AG08396 (cell line): ENCODE measurements at regions not wholly inside any gene's neighbourhood (a gene's known extent, or its start where the extent isn't known, plus 50 kb on each side); places are given as distances from the start of the nearest gene placed in this dataset.

Source experiments
- DNase-seq: peaks from one replicate; pipeline ENCODE4 v3.0.0; 2012; ENCODE audit warnings: low spot score, mixed read lengths

- DNase-seq = no peak
These were observed 50.4 kb downstream of the RTL9 start for GRCh38 chrX:110408949-110409588.

DNA sequence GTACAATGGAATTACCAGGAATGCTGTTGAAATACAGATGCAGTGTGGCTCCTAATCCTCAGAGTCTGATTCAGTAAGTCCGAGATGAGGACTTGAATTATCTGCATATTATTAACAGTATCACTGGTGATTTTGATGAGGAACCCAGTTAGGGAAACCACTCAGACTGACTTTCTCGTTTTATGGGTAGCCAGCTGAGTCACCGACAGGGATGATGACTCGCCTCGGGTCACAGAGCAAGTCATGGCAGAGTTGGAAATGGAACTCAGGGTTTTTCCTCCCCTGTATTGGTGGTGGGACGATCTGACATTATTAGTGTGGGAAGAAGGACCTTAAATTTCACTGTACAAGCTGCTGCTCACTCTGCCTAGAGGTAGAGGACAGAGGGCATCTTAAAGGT is 51.3 kb downstream of the RTL9 start:
- DNase-seq = no peak

DNA sequence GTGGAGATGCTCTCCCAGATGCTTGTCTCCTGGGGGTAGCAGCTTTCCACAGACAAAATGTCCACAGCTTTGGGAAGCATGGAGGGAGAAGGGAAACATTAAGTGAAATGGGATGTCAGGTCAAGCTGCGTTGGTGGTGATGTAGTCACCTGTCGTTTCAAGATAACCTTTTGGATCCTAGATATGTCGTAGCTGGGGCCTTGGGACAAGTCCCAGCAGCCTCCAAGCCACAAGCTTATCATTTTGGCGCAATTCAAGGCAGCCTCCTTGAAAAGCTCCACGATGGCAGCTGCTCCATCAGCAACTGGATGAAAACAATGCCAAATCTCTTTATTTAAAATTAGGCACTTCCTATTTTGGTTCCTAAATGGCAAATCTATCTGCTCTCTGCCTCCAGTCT is 52.0 kb downstream of the RTL9 start:
- DNase-seq = no peak

DNA sequence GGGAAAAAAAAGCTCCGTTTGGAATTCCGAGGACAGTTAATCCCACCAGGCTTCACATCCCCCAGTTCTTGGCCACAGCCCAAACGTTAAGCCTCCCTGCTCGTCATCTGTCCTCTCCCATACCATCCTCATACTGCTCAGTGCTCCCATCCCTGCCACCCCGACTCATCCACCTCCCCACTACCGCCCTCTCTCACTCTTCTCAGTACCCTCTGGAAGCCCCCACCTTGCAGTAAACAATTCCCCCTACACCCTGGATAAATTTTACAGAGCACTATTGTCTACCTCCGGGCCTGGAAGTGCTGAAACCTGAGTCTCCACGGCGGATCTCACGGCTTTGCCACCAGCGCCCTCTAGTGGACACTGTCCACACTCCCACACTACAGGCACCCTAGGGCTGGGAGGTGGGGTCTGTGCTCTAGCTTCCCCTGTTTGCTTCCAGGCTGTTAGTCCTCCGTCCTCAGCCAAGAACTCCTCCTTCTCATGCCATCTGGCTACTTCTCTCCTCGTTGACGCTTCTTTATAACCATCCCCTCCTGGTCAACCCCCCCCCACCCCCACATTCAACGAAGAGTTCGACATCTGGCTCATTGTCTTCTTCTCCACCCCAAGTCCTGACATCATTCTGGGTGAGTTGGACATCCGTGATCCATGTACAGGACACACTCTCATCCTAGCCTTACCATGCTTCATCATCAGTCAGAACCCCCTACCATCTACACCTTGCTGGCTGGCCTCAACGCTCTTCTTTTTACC is 54.5 kb downstream of the RTL9 start:
- peak; percentile 71 for DNase-seq

- no peak for DNase-seq
These were observed 55.1 kb downstream of the RTL9 start for GRCh38 chrX:110413727-110414124.

- DNase-seq = no peak
These were observed 55.6 kb downstream of the RTL9 start for GRCh38 chrX:110414273-110414672.

- DNase-seq = no peak
These were observed 56.2 kb downstream of the RTL9 start for GRCh38 chrX:110414679-110415439.

GRCh38 chrX:110415440-110416170 is 57.0 kb downstream of the RTL9 start:
- DNase-seq = no peak

- no peak for DNase-seq
These were observed 58.5 kb downstream of the RTL9 start for GRCh38 chrX:110417128-110417527.

DNA sequence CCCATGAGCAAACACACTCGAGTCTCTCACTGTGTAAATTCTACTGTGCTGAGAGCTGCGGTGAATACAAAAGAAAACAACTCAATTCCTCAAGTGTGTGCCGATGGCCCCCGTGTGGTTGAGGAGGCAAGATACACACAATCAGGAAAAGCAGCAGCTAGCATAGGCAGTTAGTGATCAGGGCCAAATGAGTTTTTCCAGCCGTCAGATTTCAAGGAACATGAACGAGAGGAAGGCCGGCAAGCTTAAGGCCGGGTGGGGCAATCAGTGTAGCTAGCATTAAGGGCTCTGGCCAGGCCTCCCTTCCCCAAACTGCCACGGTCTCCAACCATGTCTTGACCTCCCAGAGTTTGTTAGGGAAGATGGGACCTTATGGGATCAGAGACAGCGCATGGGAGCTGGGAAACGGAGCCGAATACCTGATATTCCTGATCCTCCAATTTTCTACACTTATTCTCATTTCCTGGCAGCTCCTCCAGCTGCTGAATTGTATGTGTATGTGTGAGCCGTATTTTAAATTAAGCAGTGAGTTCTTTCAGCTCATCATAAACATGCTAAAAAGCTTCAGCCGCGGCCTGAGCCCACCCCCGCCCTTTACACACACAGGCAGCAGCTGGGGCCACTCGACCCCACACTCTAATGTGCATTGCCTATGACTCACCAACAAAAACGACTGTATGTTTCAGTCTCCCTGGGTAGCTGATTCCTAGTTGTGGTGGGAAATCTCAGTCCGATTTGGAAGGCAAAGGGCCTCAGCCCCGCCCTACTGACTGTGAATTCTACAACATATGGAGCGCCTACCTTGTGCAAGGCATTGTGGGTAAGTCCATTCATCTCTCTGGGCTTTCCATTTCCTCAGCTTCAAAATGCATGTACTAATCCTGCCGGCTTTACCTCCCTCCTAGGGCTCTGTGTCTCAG is 59.9 kb downstream of the RTL9 start:
- DNase-seq = peak; percentile 53

DNA sequence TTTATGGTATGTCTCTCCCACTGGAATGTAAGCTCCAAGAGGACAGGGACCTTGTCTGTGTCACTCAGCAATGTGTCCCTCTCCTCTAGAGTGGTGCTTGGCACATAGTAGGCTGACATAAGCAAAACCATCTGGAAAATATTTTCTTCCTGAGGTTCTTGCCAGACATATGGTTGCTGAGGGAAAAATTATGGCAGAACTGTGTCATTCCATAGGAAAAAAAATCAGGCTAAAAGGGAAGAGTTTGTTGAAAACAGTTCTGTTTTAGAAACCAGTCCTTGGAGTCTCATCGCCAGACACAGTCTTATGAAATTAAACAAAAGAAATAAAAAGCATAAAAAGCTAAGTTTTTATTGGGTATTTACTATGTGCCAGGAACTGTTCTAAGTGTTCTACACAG is 60.9 kb downstream of the RTL9 start:
- no peak for DNase-seq

DNA sequence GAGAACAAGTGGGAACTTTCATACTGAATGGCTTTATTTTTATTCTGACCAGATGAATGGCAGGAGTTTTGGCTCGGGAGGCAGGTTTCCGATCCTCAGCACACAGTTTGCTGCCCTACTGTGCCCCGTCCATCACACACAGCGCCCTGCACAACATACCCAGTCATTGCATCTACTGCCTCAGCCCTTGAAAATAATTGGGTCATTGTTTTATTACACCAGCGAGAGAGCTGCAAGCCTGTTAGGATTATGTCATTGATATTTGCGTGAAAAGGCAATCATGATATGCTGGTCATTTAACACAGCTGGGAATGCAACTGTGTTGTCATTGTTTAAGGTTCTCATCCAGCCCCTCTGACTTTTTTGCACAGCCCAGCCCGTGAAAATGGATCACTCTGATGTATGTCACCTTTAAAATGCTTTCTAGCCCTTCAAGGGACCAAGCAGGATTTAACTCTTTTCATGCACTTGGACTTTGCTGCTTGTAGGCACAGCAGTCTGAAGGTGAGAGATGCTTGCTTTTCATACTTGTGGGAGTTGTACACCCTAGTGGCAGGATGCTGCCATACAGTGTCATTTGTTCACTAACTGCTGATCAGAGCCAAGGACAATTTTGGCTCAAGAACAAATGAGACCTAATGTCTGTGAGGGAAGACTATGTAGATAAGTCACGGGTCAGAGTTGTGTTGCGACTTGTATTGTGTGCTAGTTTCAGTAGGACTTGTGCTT is 62.3 kb downstream of the RTL9 start:
- no peak for DNase-seq

DNA sequence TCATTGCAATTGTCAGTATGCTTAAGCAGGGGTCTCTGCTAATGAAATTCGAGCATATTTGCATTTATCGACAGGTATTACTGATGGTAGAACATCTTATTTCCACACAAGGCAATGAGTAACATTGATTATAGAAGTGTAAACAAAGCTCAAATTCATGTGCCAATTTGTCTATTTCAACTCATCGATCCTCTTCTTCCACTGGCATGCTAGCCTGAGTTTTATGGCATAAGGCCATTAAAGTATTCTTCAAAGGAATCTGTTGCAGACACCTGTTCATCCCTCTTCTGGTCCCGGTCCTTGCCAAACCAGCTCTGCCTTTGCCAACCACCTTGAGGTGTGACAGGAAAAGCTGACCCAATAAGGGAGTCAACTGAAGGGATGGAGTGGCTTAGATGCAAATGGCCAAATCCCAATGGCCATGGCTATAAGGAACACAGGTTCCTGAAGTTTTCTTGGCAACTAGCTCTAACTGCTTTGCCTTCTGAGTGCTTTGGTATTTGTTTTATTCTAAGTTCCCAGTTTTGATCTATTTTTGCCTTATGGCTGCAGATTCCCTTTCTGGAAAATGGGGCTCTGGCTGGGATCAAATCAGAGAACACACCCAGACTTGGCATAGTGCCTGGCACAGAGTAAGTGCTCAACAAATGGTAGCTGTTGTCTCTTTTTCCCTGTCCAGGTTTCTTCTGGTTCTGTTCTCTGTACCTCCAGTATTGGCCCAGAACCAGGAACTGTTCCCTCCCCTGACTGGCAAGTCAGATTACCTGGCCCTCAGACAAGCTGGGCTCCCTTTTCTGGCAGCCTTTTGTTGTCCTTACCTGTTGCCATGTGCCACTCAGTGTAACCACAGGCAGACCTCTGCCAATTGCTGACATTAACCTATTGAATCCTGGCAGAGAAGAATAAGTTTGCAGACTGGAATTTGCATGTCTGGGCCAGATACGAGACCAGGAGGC is 63.1 kb downstream of the RTL9 start:
- no peak for DNase-seq

- DNase-seq = no peak
These were observed 66.8 kb downstream of the RTL9 start for GRCh38 chrX:110425222-110426154.

DNA sequence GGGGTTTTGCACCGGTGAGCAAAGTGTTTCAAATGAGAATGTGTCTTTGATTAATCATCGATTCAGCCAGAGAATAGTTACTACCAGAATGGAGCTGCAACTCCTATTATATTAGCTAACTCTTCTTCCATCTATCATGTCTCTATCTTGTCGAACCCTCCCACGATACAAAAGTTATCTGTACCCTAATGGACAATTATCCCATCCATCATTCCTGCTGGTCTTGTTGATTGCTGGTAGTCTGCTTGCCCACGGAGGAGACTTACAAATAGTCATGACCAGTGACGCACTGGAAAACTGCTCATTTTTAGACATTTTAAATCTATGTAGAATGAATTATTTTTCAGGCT is 67.5 kb downstream of the RTL9 start:
- no peak for DNase-seq

- no peak for DNase-seq
These were observed 68.4 kb downstream of the RTL9 start for GRCh38 chrX:110427076-110427475.

- DNase-seq = no peak
These were observed 69.5 kb downstream of the RTL9 start for GRCh38 chrX:110428144-110428543.

GRCh38 chrX:110430293-110431076 is 71.8 kb downstream of the RTL9 start:
- no peak for DNase-seq
